ENCODE measurements at regions not wholly inside any gene's neighbourhood (a gene's known extent, or its start where the extent isn't known, plus 50 kb on each side); places are given as distances from the start of the nearest gene placed in this dataset.
A peak's percentile ranks its signal among the peaks of the same experiment; 100 is the strongest.

GRCh38 chr5:117794847-117795246, 1193.5 kb downstream of the DTWD2 start:
- no peak for DNase-seq (ENCODE audit: low read depth)
- H3K4me3 ChIP-seq (replicated peaks; ENCODE audit: low read depth, low read length), result no peak overlapping the region
- TF ChIP-seq CTCF (IDR thresholded peaks at IDR 0.05; ENCODE audit: low read length, missing control alignments), result no peak

GRCh38 chr5:117793963-117794362, 1194.4 kb downstream of the DTWD2 start:
- no peak for TF ChIP-seq CTCF (IDR thresholded peaks at IDR 0.05; ENCODE audit: low read length, missing control alignments)
- DNase-seq (ENCODE audit: low read depth), result no peak
- no peak overlapping the region for H3K4me3 ChIP-seq (replicated peaks; ENCODE audit: low read depth, low read length)

- TF ChIP-seq CTCF (IDR thresholded peaks at IDR 0.05; ENCODE audit: low read length, missing control alignments), result no peak
- DNase-seq (ENCODE audit: low read depth), result no peak
- H3K4me3 ChIP-seq (replicated peaks; ENCODE audit: low read depth, low read length), result no peak overlapping the region
These were observed 1195.9 kb downstream of the DTWD2 start for GRCh38 chr5:117792476-117792875.

GRCh38 chr5:117788596-117788995, 1199.8 kb downstream of the DTWD2 start:
- no peak overlapping the region for H3K4me3 ChIP-seq (replicated peaks; ENCODE audit: low read depth, low read length)
- TF ChIP-seq CTCF (IDR thresholded peaks at IDR 0.05; ENCODE audit: low read length, missing control alignments), result no peak
- peak; percentile 5 for DNase-seq (ENCODE audit: low read depth)

- TF ChIP-seq CTCF (IDR thresholded peaks at IDR 0.05; ENCODE audit: low read length, missing control alignments), result no peak
- no peak overlapping the region for H3K4me3 ChIP-seq (replicated peaks; ENCODE audit: low read depth, low read length)
- no peak for DNase-seq (ENCODE audit: low read depth)
These were observed 1204.5 kb upstream of the SEMA6A start for GRCh38 chr5:117779171-117779570.

GRCh38 chr5:117776977-117777376, 1202.4 kb upstream of the SEMA6A start:
- H3K4me3 ChIP-seq (replicated peaks; ENCODE audit: low read depth, low read length), result no peak overlapping the region
- no peak for TF ChIP-seq CTCF (IDR thresholded peaks at IDR 0.05; ENCODE audit: low read length, missing control alignments)
- DNase-seq (ENCODE audit: low read depth), result no peak

GRCh38 chr5:117769877-117770276, 1195.3 kb upstream of the SEMA6A start:
- TF ChIP-seq CTCF (IDR thresholded peaks at IDR 0.05; ENCODE audit: low read length, missing control alignments), result no peak
- no peak for DNase-seq (ENCODE audit: low read depth)
- H3K4me3 ChIP-seq (replicated peaks; ENCODE audit: low read depth, low read length), result no peak overlapping the region
